A549 (cell line): ENCODE measurements at regions not wholly inside any gene's neighbourhood (a gene's known extent, or its start where the extent isn't known, plus 50 kb on each side); places are given as distances from the start of the nearest gene placed in this dataset.

Experiments used
- ATAC-seq, 2 experiments: fragments of 200-7000 bp in 1 of 2; fragments of >200 bp in 1 of 2; cut with Nextera tagmentation in 1 of 2; cut with Tn5 transposase in 1 of 2; 3 replicates each; pipeline versions ENCODE4 v1.8.0 to v1.9.1; 2018 to 2020; ENCODE audit warnings: mild to moderate bottlenecking in 1 of 2, moderate library complexity in 1 of 2
- CTCF ChIA-PET: fragments of 300-600 bp; sonication (Branson Sonifier 250); formaldehyde crosslinking; extraction: SDS; loops from one replicate; lab custom pipeline; 2021; ENCODE audit warnings: antibody characterized with exemption, inconsistent platforms; lab: Yijun Ruan, JAX
- POLR2A ChIA-PET: fragments of 350-600 bp; formaldehyde crosslinking; extraction: SDS; loops from one replicate; lab custom pipeline; 2021; ENCODE audit warnings: antibody characterized with exemption, inconsistent platforms; lab: Yijun Ruan, JAX
- DNase-seq, 2 experiments: peaks; one replicate each; pipeline versions ENCODE4 v3.0.0 to v3.0.0-alpha.2; 2011 to 2016; ENCODE audit warnings: low read depth in 1 of 2, low spot score in 1 of 2
- FAIRE-seq: peaks from 2 replicates; lab custom pipeline; 2011; peaks lifted over from hg19 to GRCh38; lab: Jason Lieb, UNC
- H3K27ac ChIP-seq, 2 experiments: fragments of >200 bp; sonication (Bioruptor Twin); formaldehyde crosslinking; 3 replicates each; pipeline ENCODE4 v1.5.1; 2016 to 2017
- H3K4me1 ChIP-seq: fragments of >200 bp; sonication (Bioruptor Twin); formaldehyde crosslinking; 3 replicates; pipeline ENCODE4 v1.6.1; 2016
- H3K4me2 ChIP-seq: fragments of >200 bp; sonication (Bioruptor Twin); formaldehyde crosslinking; 3 replicates; pipeline ENCODE4 v1.6.1; 2016
- H3K4me3 ChIP-seq: fragments of >200 bp; sonication (Bioruptor Twin); formaldehyde crosslinking; 3 replicates; pipeline ENCODE4 v1.5.1; 2016
- H3K9me3 ChIP-seq: fragments of >200 bp; sonication (Bioruptor Twin); formaldehyde crosslinking; 3 replicates; pipeline ENCODE4 v1.6.1; 2016
- BCL3 ChIP-seq: fragments of >200 bp; sonication (Bioruptor Twin); formaldehyde crosslinking; IDR thresholded peaks from 3 replicates; pipeline ENCODE4 v1.6.1; 2016
- BHLHE40 ChIP-seq: IDR thresholded peaks from 2 replicates; pipeline ENCODE4 v1.6.1; 2012; ENCODE audit warnings: low read depth, low read length, inconsistent platforms
- CBX2 ChIP-seq: fragments of 200-600 bp; sonication (generic); IDR thresholded peaks from 2 replicates; pipeline ENCODE4 v1.6.1; 2016; ENCODE audit warnings: low read depth, mild to moderate bottlenecking, borderline replicate concordance
- CBX8 ChIP-seq: fragments of 200-600 bp; sonication (generic); IDR thresholded peaks from 2 replicates; pipeline ENCODE4 v1.6.1; 2016
- CHD4 ChIP-seq: fragments of 200-600 bp; sonication (generic); IDR thresholded peaks from 2 replicates; pipeline ENCODE4 v1.6.1; 2016; ENCODE audit warnings: antibody characterized with exemption, mild to moderate bottlenecking, borderline replicate concordance
- E2F6 ChIP-seq: IDR thresholded peaks from 2 replicates; pipeline ENCODE4 v1.6.1; 2012; ENCODE audit warnings: low read depth, borderline replicate concordance
- ESRRA ChIP-seq: fragments of 150-350 bp; IDR thresholded peaks from 2 replicates; pipeline ENCODE4 v1.6.1; 2014; ENCODE audit warnings: mild to moderate bottlenecking, low read length, borderline replicate concordance
- HOXB13 ChIP-seq: fragments of 250-450 bp; sonication (Bioruptor Pico); IDR thresholded peaks from 2 replicates; pipeline ENCODE4 v1.5.0; 2020; ENCODE audit warnings: low read depth, mild to moderate bottlenecking, moderate library complexity
- JUN ChIP-seq, 2 experiments: fragments of >200 bp; sonication (Bioruptor Twin); formaldehyde crosslinking; IDR thresholded peaks; 2 replicates in 1 of 2; 3 replicates in 1 of 2; pipeline ENCODE4 v1.6.1; 2016 to 2017
- PHF8 ChIP-seq: fragments of 200-600 bp; sonication (generic); IDR thresholded peaks from 2 replicates; pipeline ENCODE4 v1.6.1; 2016; ENCODE audit warnings: low read depth, mild to moderate bottlenecking, antibody characterized with exemption, moderate library complexity, borderline replicate concordance
- RAD21 ChIP-seq, 2 experiments: fragments of >200 bp in 1 of 2; sonication (Bioruptor Twin) in 1 of 2; formaldehyde crosslinking in 1 of 2; IDR thresholded peaks in 1 of 2; conservative IDR thresholded peaks in 1 of 2; 2 replicates in 1 of 2; 3 replicates in 1 of 2; pipeline ENCODE4 v1.6.1; 2012 to 2018; ENCODE audit warnings: inconsistent platforms in 1 of 2
- RARB ChIP-seq: fragments of 250-450 bp; sonication (Bioruptor Pico); IDR thresholded peaks from 2 replicates; pipeline ENCODE4 v1.8.0; 2021; ENCODE audit warnings: mild to moderate bottlenecking, moderate library complexity
- SREBF2 ChIP-seq: fragments of 450-650 bp; IDR thresholded peaks from 2 replicates; pipeline ENCODE4 v1.6.1; 2014; ENCODE audit warnings: mild to moderate bottlenecking, moderate library complexity
- TFCP2L1 ChIP-seq: fragments of 250-450 bp; sonication (Bioruptor Pico); IDR thresholded peaks from 2 replicates; pipeline ENCODE4 v1.5.0; 2021; ENCODE audit warnings: mild to moderate bottlenecking
- ZC3H11A ChIP-seq: fragments of 450-650 bp; IDR thresholded peaks from 2 replicates; pipeline ENCODE4 v1.6.1; 2014; ENCODE audit warnings: antibody characterized with exemption, mild to moderate bottlenecking
- ZFP36 ChIP-seq: fragments of 450-650 bp; IDR thresholded peaks from 2 replicates; pipeline ENCODE4 v1.6.1; 2014; ENCODE audit warnings: borderline replicate concordance; ENCODE audit not compliant: partially characterized antibody
- ZSCAN20 ChIP-seq: fragments of 250-450 bp; sonication (Bioruptor Pico); IDR thresholded peaks from 2 replicates; pipeline ENCODE4 v1.8.0; 2022; ENCODE audit warnings: mild to moderate bottlenecking, moderate library complexity
- WGBS: methylation state at CpG from one replicate; pipeline ENCODE4 v1.1.6; 2017; ENCODE audit errors: missing lambda C conversion rate; 5-methylcytosine and 5-hydroxymethylcytosine counted together
- TF ChIP-seq, protein P1 (sequence below): fragments of 250-450 bp; sonication (Bioruptor Pico); IDR thresholded peaks from 2 replicates; pipeline ENCODE4 v1.5.0; 2021; ENCODE audit warnings: mild to moderate bottlenecking, moderate library complexity, borderline replicate concordance
- TF ChIP-seq, protein P2 (sequence below): fragments of 150-350 bp; IDR thresholded peaks from 2 replicates; pipeline ENCODE4 v1.6.1; 2014; ENCODE audit warnings: low read depth, mild to moderate bottlenecking, low read length
- TF ChIP-seq, protein P3 (sequence below): IDR thresholded peaks from 2 replicates; pipeline ENCODE4 v1.6.1; 2012

GRCh38 chr6:169954977-169955376, 203.6 kb downstream of the ERMARD start:
- H3K4me1 ChIP-seq, result no peaks in the 10 kb centered on the region
- no peak overlapping the region for H3K4me2 ChIP-seq
- FAIRE-seq (no peak), ATAC-seq (no peak), DNase-seq (no peak)
- TF ChIP-seq, protein P1, sequence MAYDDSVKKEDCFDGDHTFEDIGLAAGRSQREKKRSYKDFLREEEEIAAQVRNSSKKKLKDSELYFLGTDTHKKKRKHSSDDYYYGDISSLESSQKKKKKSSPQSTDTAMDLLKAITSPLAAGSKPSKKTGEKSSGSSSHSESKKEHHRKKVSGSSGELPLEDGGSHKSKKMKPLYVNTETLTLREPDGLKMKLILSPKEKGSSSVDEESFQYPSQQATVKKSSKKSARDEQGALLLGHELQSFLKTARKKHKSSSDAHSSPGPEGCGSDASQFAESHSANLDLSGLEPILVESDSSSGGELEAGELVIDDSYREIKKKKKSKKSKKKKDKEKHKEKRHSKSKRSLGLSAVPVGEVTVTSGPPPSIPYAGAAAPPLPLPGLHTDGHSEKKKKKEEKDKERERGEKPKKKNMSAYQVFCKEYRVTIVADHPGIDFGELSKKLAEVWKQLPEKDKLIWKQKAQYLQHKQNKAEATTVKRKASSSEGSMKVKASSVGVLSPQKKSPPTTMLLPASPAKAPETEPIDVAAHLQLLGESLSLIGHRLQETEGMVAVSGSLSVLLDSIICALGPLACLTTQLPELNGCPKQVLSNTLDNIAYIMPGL (CRISPR knock-in tag), result no peak
- TF ChIP-seq ZC3H11A, result no peak
- no peak for TF ChIP-seq ZFP36
- no peak for TF ChIP-seq RARB (CRISPR knock-in tag)
- no peak for TF ChIP-seq TFCP2L1 (CRISPR knock-in tag)
- no peak for TF ChIP-seq CBX2
- TF ChIP-seq ESRRA, result no peak
- no peak for TF ChIP-seq CHD4
- TF ChIP-seq PHF8, result no peak
- TF ChIP-seq BHLHE40, result no peak
- TF ChIP-seq BCL3, result no peak
- TF ChIP-seq CBX8, result no peak
- no peak for TF ChIP-seq RAD21 (conservative IDR thresholded peaks at IDR 0.05 in 1 of 2, IDR thresholded peaks at IDR 0.05 in 1 of 2)
- TF ChIP-seq SREBF2, result no peak
- TF ChIP-seq, protein P2, sequence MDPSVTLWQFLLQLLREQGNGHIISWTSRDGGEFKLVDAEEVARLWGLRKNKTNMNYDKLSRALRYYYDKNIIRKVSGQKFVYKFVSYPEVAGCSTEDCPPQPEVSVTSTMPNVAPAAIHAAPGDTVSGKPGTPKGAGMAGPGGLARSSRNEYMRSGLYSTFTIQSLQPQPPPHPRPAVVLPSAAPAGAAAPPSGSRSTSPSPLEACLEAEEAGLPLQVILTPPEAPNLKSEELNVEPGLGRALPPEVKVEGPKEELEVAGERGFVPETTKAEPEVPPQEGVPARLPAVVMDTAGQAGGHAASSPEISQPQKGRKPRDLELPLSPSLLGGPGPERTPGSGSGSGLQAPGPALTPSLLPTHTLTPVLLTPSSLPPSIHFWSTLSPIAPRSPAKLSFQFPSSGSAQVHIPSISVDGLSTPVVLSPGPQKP, result no peak
- no peak for TF ChIP-seq HOXB13 (CRISPR knock-in tag)
- no peak overlapping the region for H3K27ac ChIP-seq
- CTCF ChIA-PET, result no interaction called here
- POLR2A ChIA-PET, result no interaction called here
- no peak overlapping the region for H3K4me3 ChIP-seq
- no peaks in the 10 kb centered on the region for H3K9me3 ChIP-seq
- WGBS, result 10% methylated on average over 1 of the region's 1 CpG

- FAIRE-seq, result no peak
- POLR2A ChIA-PET, result no interaction called here
- CTCF ChIA-PET, result no interaction called here
Measured at GRCh38 chr6:169953686-169954085, 202.3 kb downstream of the ERMARD start.

More at GRCh38 chr6:169953686-169954085, 202.3 kb downstream of the ERMARD start:
- no peak for TF ChIP-seq JUN (IDR thresholded peaks at IDR 0.05)
- no peak for TF ChIP-seq ZSCAN20 (CRISPR knock-in tag)
- TF ChIP-seq SREBF2, result no peak
- TF ChIP-seq, protein P3, sequence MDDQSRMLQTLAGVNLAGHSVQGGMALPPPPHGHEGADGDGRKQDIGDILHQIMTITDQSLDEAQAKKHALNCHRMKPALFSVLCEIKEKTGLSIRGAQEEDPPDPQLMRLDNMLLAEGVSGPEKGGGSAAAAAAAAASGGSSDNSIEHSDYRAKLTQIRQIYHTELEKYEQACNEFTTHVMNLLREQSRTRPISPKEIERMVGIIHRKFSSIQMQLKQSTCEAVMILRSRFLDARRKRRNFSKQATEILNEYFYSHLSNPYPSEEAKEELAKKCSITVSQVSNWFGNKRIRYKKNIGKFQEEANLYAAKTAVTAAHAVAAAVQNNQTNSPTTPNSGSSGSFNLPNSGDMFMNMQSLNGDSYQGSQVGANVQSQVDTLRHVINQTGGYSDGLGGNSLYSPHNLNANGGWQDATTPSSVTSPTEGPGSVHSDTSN, result no peak
- no peak for TF ChIP-seq E2F6
- TF ChIP-seq BCL3, result no peak
- TF ChIP-seq RAD21 (conservative IDR thresholded peaks at IDR 0.05 in 1 of 2, IDR thresholded peaks at IDR 0.05 in 1 of 2), result no peak
- DNase-seq (no peak), ATAC-seq (no peak)
- Histone ChIP-seq H3K4me3 (no peak overlapping the region), H3K4me1 (no peaks in the 10 kb centered on the region), H3K9me3 (no peaks in the 10 kb centered on the region), H3K27ac (no peak overlapping the region), H3K4me2 (no peak overlapping the region)
- WGBS, result 6% methylated on average over 3 of the region's 3 CpGs
